IPS DF 6.9 (cell line): ENCODE measurements at regions not wholly inside any gene's neighbourhood (a gene's known extent, or its start where the extent isn't known, plus 50 kb on each side); places are given as distances from the start of the nearest gene placed in this dataset.
"Not testable (repeated sequence)": the region's sequence is repeated elsewhere in the genome, so short reads cannot be mapped to it uniquely, and the experiment has no call there.

ENCODE experiments used
- DNase-seq: peaks from one replicate; pipeline ENCODE4 v3.0.0-alpha.2; 2013; ENCODE audit warnings: low read depth, low spot score
- H3K27ac ChIP-seq: one replicate; pipeline ENCODE4 v1.5.1; 2013; ENCODE audit warnings: low read length, control low read depth
- H3K27me3 ChIP-seq: 2 replicates; pipeline ENCODE4 v1.6.1; 2013; ENCODE audit warnings: mild to moderate bottlenecking, low read length; ENCODE audit not compliant: control insufficient read depth, insufficient read depth
- H3K36me3 ChIP-seq: 2 replicates; pipeline ENCODE4 v1.6.1; 2013; ENCODE audit warnings: low read length; ENCODE audit not compliant: control insufficient read depth, insufficient read depth
- H3K4me1 ChIP-seq: 2 replicates; pipeline ENCODE4 v1.6.1; 2013; ENCODE audit warnings: low read length; ENCODE audit not compliant: control insufficient read depth, insufficient read depth
- H3K4me3 ChIP-seq: 2 replicates; pipeline ENCODE4 v1.5.1; 2013; ENCODE audit warnings: mild to moderate bottlenecking, low read length
- H3K9me3 ChIP-seq: 2 replicates; pipeline ENCODE4 v1.6.1; 2013; ENCODE audit warnings: low read length, inconsistent platforms; ENCODE audit not compliant: control insufficient read depth, insufficient read depth
- WGBS: extraction: QIAGEN DNeasy Blood & Tissue Kit; methylation state at CpG from one replicate; pipeline ENCODE4 v1.1.7; 2013; ENCODE audit warnings: mixed read lengths, missing lambda C conversion rate; ENCODE audit not compliant: insufficient read length, insufficient coverage; 5-methylcytosine and 5-hydroxymethylcytosine counted together

GRCh38 chr3:194946091-194946490, 260.4 kb downstream of the FAM43A start:
- H3K27me3 ChIP-seq = no peaks in the 10 kb centered on the region
- WGBS = no CpG with 5 or more reads among the region's 9 CpGs
- no peaks in the 10 kb centered on the region for H3K9me3 ChIP-seq
- no peak for DNase-seq
- H3K27ac ChIP-seq = no peak overlapping the region
- peaks cover 2% of the 10 kb centered on the region; the same call in 1 of the 2 replicates for H3K4me1 ChIP-seq
- H3K4me3 ChIP-seq = no peak overlapping the region
- no peaks in the 10 kb centered on the region for H3K36me3 ChIP-seq

GRCh38 chr3:194949592-194949991, 263.9 kb downstream of the FAM43A start:
- DNase-seq = no peak
- Histone ChIP-seq H3K36me3 (no peaks in the 10 kb centered on the region), H3K4me1 (peaks cover 4% of the 10 kb centered on the region; the same call in 1 of the 2 replicates), H3K9me3 (no peaks in the 10 kb centered on the region), H3K4me3 (no peak overlapping the region), H3K27ac (no peak overlapping the region), H3K27me3 (no peaks in the 10 kb centered on the region)
- no CpG with 5 or more reads among the region's 3 CpGs for WGBS

GRCh38 chr3:194950906-194951628, 265.4 kb downstream of the FAM43A start:
- H3K27ac ChIP-seq = no peak overlapping the region
- no peaks in the 10 kb centered on the region for H3K9me3 ChIP-seq
- H3K36me3 ChIP-seq = no peaks in the 10 kb centered on the region
- no peaks in the 10 kb centered on the region for H3K27me3 ChIP-seq
- no CpG with 5 or more reads among the region's 18 CpGs for WGBS
- DNase-seq = no peak
- 0 out of 2 replicates have a peak, but pooled peaks cover 2% of the 10 kb centered on the region for H3K4me1 ChIP-seq
- no peak overlapping the region for H3K4me3 ChIP-seq

- not testable (repeated sequence) for H3K27ac ChIP-seq, H3K27me3 ChIP-seq, H3K4me3 ChIP-seq, H3K36me3 ChIP-seq, DNase-seq, H3K9me3 ChIP-seq, H3K4me1 ChIP-seq
- WGBS = no CpG with 5 or more reads among the region's 9 CpGs
These were observed 265.9 kb downstream of the FAM43A start for GRCh38 chr3:194951629-194951920.

- WGBS = no CpG with 5 or more reads among the region's 6 CpGs
- H3K27me3 ChIP-seq = no peaks in the 10 kb centered on the region
These were observed 266.4 kb downstream of the FAM43A start for GRCh38 chr3:194951931-194952582.

GRCh38 chr3:194952841-194953241, 267.2 kb downstream of the FAM43A start:
- DNase-seq = no peak
- 0 out of 2 replicates have a peak, but pooled peaks cover 2% of the 10 kb centered on the region for H3K4me1 ChIP-seq
- no CpG with 5 or more reads among the region's 6 CpGs for WGBS
- H3K4me3 ChIP-seq = no peak overlapping the region
- no peaks in the 10 kb centered on the region for H3K9me3 ChIP-seq
- no peaks in the 10 kb centered on the region for H3K27me3 ChIP-seq
- H3K27ac ChIP-seq = no peak overlapping the region
- H3K36me3 ChIP-seq = no peaks in the 10 kb centered on the region

More at GRCh38 chr3:194951931-194952582, 266.4 kb downstream of the FAM43A start:
- Histone ChIP-seq H3K4me1 (0 out of 2 replicates have a peak, but pooled peaks cover 2% of the 10 kb centered on the region), H3K36me3 (no peaks in the 10 kb centered on the region), H3K27ac (no peak overlapping the region), H3K9me3 (no peaks in the 10 kb centered on the region), H3K4me3 (no peak overlapping the region)
- no peak for DNase-seq

GRCh38 chr3:194953291-194953690, 267.6 kb downstream of the FAM43A start:
- no CpG with 5 or more reads among the region's 5 CpGs for WGBS
- no peaks in the 10 kb centered on the region for H3K9me3 ChIP-seq
- H3K36me3 ChIP-seq = no peaks in the 10 kb centered on the region
- H3K4me1 ChIP-seq = 0 out of 2 replicates have a peak, but pooled peaks cover 2% of the 10 kb centered on the region
- no peaks in the 10 kb centered on the region for H3K27me3 ChIP-seq
- H3K27ac ChIP-seq = no peak overlapping the region
- DNase-seq = no peak
- H3K4me3 ChIP-seq = no peak overlapping the region

GRCh38 chr3:194955546-194955945, 269.9 kb downstream of the FAM43A start:
- no peak overlapping the region for H3K27ac ChIP-seq
- DNase-seq = no peak
- H3K27me3 ChIP-seq = no peaks in the 10 kb centered on the region; the same call in 1 of the 2 replicates
- H3K36me3 ChIP-seq = no peaks in the 10 kb centered on the region
- H3K9me3 ChIP-seq = no peaks in the 10 kb centered on the region
- H3K4me1 ChIP-seq = 0 out of 2 replicates have a peak, but pooled peaks cover 2% of the 10 kb centered on the region
- WGBS = no CpG with 5 or more reads among the region's 7 CpGs
- no peak overlapping the region for H3K4me3 ChIP-seq

GRCh38 chr3:194955979-194956696, 270.5 kb downstream of the FAM43A start:
- no peak for DNase-seq
- H3K27me3 ChIP-seq = no peaks in the 10 kb centered on the region; the same call in 1 of the 2 replicates
- H3K9me3 ChIP-seq = no peaks in the 10 kb centered on the region
- H3K27ac ChIP-seq = no peak overlapping the region
- WGBS = no CpG with 5 or more reads among the region's 20 CpGs
- no peaks in the 10 kb centered on the region for H3K36me3 ChIP-seq
- H3K4me3 ChIP-seq = no peak overlapping the region
- 0 out of 2 replicates have a peak, but pooled peaks cover 2% of the 10 kb centered on the region for H3K4me1 ChIP-seq

- H3K27ac ChIP-seq = no peak overlapping the region
- no peaks in the 10 kb centered on the region; the same call in 1 of the 2 replicates for H3K27me3 ChIP-seq
- WGBS = no CpG with 5 or more reads among the region's 17 CpGs
- no peak for DNase-seq
- no peaks in the 10 kb centered on the region for H3K9me3 ChIP-seq
- no peaks in the 10 kb centered on the region for H3K36me3 ChIP-seq
- H3K4me3 ChIP-seq = no peak overlapping the region
- 0 out of 2 replicates have a peak, but pooled peaks cover 2% of the 10 kb centered on the region for H3K4me1 ChIP-seq
These were observed 271.2 kb downstream of the FAM43A start for GRCh38 chr3:194956697-194957396.
